ENCODE measurements at regions not wholly inside any gene's neighbourhood (a gene's known extent, or its start where the extent isn't known, plus 50 kb on each side); places are given as distances from the start of the nearest gene placed in this dataset.
A peak's percentile ranks its signal among the peaks of the same experiment; 100 is the strongest.
"Not testable (repeated sequence)": the region's sequence is repeated elsewhere in the genome, so short reads cannot be mapped to it uniquely, and the experiment has no call there.

GRCh38 chr6:153984811-153985210 is 54.2 kb upstream of the OPRM1 start:
- no peak for DNase-seq

GRCh38 chr6:153980171-153980570 is 58.9 kb upstream of the OPRM1 start:
- DNase-seq, result no peak

- not testable (repeated sequence) for DNase-seq
Measured at GRCh38 chr6:153978911-153979548, 60.0 kb upstream of the OPRM1 start.

DNA sequence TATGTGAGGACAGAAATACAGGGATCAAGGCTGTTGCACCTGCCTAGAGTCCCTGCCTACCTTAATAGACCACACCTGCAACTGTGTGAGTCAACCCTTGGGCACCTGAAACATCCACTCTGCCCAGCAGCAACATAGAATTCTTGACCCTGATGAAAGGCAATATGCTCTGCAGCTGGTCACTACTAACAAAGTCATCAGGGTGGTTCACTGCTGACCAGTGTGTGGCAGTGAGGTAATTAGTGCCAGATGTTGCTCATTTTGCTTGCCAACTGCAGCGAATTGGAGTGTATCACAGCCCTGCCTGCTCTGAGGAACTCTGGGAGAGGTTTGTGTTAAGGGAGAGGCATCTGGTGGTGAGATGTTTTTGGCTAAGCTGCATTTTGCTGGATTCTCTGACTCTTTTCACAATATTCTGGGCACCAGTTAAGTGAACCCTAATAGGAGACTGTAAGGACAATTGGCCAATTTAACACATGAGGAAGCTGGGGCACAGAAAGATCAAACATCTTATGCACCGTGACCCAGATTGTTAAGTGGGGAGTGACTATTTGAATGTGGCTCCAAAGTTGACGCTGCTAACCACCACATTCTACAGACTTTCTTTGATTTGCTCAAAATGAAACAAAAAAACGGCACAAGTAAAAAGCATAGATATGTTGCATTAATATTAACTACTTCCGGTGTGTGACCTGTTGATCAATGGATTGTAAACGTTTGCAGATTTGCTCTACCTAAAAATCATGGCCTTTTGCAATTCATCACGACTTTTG is 61.9 kb upstream of the OPRM1 start:
- DNase-seq, result no peak

GRCh38 chr6:153966001-153966400 is 73.0 kb upstream of the OPRM1 start:
- no peak for DNase-seq

DNA sequence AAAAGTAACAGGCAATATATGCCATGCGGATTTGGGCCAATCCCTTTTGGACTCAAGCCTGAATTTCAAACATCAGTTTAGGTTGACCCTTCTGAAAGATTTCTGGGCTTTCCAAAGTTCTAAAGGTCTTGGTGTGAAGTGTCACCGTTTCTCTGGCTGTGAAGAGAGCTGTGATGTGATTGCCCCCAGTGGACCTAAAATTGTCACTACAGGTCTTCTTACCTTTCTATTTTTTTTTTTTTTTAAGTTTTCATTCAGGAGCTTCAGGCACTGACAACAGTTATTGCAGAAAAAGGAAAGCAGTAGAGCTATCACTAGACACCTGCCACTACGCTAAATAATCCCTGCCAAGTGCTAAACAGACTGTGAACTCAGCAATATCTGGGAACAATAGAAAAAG is 75.7 kb upstream of the OPRM1 start:
- DNase-seq, result no peak

- DNase-seq, result no peak
Measured at GRCh38 chr6:153962555-153962954, 76.5 kb upstream of the OPRM1 start.

DNA sequence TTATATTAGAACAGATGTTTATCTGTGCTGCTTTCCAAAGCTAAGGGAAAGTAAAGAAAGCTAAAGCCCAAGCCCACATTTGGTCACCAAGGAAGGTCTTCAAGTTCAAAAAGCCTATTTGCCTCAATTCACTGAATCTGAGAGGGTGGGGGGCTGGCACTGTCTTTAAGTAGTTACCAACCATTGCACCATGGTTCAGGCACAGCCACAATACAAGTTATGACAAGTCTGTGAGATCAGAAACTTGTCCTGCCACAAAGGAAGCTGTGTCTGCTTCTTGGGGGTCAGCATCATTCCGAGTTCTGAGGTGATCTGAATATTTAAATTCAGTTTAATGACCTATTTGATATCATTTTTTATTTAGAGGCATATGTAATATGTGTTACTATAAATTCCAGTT is 78.3 kb upstream of the OPRM1 start:
- no peak for DNase-seq

DNA sequence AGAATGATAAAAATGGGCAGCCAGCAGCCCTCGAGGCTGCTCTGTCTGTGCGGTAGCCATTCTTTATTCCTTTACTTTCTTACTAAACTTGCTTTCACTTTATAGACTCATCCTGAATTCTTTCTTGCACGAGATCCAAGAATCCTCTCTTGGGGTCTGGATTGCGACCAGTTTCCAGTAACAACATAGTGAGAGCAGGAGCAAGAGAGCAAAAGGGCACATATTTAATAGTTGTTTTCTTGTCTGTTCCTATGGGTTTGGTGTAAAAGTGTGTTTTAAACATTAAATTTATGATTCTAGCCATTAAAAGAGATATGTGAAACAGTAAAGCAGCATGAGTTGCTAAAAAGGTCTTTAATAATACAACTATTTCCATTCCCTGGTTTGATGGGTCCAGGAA is 78.8 kb upstream of the OPRM1 start:
- DNase-seq, result no peak

DNA sequence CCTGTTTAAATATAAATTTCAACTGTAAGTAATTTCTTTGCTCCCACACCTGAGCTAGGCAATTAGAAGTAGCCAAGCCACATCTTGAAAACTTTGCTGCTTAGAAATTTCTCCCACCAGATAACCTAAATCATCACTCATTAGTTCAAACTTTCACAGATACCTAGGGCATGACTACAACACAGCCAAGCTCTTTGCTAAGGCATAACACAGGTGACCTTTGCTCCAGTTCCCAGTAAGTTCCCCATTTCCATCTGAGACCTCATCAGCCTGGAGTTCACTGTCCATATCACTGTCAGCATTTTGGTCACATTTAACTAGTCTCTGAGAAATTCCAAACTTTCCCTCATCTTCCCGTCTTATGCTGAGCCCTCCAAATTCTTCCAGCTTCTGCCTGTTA is 79.8 kb upstream of the OPRM1 start:
- DNase-seq, result no peak

- no peak for DNase-seq
Measured at GRCh38 chr6:153958860-153959259, 80.2 kb upstream of the OPRM1 start.

- DNase-seq, result peak; percentile 32
Measured at GRCh38 chr6:153957394-153957793, 81.6 kb upstream of the OPRM1 start.

- no peak for DNase-seq
Measured at GRCh38 chr6:153956808-153957207, 82.2 kb upstream of the OPRM1 start.

DNA sequence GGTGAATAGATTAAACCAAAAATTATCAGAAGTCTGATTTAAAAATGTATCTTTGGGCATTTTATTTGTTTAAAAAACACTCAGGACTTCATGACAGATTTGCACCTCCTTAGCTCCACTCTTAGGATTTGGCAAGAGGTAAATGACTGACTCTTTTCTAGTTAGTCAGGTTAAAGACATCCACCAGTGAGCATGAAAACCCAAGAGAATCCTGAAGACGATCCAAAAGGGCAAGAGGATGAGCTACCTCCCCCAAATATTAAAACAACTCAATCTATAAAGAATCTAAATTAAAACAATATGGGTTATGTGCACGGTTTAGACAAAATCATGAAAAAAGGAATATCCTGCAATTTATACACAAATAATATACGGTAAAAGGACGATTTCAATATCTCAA is 89.4 kb upstream of the OPRM1 start:
- no peak for DNase-seq

DNA sequence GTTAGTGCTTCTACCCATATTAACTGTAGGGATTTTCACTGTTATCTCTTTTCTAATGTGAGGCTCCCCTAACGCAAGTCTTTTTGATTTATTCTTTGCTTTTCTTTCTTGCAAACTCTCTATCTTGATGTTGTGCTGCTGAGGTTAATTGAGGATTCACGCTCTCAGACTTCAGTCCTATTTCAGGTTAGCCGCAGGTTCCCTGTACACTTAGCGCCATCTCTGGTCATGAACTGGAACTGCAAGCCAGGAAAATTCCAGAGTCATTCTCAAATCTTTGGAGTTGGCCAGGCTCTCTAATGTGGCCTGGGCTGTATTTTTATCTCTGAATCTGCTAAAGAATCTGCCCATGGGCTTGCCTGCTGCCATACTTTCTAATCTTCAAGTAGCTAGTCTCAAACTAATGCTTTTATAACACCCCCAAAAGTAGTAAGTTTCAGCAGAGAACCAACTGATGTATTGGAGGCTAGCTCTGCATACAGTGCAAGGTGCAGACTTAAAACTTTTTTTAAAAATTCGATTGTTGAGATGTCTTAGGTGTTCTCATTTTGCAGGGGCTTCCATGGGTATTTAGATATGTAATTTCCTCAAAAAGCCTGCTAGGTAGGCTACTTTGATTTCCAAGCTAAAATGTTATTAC is 91.1 kb upstream of the OPRM1 start:
- peak; percentile 26 for DNase-seq

DNA sequence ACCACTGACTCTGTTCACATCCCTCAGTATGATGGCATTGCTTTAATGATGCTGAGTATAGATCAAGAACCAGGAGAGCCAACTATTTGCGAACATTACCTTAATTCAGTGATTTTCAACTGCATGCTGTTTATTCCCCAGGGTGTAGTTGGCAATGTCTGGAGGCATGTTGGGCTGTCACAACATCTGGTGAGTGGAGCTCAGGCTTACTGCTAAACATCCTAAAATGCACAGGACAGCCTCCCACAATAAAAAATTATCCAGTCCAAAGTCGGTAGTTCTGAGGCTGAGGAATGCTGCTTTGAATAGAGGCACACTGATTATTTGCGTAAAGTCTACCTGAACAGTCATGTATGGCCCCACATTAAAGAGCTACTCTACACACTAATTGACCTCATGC is 94.8 kb upstream of the OPRM1 start:
- no peak for DNase-seq

DNA sequence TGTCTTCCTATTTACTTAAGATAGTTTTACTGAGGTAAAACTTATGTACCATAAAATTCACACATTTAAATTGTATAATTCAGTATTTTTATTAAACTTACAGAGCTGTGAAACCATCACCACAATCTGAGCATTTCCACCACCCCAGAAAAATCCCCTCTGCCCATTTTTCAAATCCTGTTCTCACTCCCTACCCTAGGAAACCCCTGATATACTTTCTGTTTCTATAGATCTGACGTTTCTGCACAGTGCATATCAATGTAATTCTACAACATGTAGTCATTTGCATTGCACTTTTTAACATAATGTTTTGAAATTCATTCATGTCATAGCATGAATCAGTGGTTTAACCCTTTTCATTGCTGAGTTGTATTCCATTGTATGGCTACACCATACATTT is 96.7 kb upstream of the OPRM1 start:
- DNase-seq, result no peak

DNA sequence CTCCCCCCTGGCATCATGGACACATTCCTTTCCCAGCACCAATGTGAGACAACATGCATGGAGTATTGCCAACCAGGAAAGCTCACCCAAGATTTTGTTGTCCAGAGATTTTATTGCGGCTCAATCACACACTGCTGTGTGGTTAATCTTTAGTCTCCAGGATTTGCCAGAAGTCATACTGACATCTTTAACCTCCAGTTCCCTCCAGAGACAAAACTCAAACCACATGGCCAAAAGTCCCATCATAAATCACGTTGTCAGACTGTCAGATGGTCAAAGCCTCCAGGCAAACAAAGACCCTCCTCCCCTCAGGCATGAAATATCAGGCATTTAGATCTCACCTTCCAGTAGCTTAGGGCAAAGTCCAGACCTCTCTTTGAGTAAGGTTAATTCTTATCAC is 97.3 kb upstream of the OPRM1 start:
- DNase-seq, result no peak

- DNase-seq, result no peak
Measured at GRCh38 chr6:153938876-153939275, 100.2 kb upstream of the OPRM1 start.

GRCh38 chr6:153931431-153931830 is 107.6 kb upstream of the OPRM1 start:
- no peak for DNase-seq

DNA sequence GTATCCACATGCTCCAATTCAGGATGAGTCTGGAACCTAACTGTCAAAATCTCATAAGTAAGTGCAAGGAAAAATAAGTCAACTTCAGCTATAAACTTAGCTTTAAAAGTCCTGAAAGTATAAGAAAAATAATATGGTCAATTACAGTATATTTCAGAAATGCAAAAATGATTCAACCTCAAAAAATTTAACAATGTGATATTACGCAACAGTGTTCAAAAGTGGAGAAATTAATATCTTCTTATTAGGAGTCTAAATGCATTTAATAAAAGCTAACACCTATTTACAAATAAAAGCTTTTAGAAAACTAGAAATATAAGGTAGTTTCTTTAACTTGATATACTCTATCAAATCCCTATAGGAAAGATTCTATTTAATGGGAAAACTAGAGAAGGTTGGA is 111.2 kb upstream of the OPRM1 start:
- DNase-seq, result no peak

DNA sequence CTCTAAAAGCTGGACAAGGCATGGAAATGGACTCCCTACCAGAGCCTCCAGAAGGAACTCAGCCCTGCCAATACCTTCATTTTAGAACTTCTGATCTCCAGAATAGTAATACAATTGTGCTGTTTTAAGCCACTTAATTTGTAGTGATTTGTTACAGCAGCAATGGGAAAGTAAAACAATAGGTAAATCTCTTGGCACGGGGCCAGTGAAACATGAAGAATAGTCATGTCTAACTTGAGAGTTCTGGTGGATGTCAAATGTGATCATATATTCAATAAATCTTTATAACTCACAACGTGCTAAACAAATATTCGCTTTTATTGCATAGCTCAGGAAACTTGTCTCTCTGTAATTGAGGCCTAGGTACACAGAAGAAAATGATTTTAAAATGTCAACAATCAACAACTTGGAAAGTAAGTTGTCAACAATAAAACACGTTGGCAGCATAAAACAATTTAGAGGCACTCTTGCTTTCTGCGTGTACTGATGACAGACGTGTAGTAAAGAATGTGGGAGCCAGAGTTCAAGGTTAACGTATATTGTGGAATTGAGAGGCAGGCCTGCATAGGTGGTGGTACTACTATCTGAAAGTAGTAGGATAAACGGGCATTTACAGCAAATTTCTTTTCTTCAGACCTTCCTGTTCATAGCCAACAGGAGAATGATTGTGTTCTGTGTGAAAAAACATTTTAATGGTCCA is 140.5 kb upstream of the OPRM1 start:
- no peak for DNase-seq

DNA sequence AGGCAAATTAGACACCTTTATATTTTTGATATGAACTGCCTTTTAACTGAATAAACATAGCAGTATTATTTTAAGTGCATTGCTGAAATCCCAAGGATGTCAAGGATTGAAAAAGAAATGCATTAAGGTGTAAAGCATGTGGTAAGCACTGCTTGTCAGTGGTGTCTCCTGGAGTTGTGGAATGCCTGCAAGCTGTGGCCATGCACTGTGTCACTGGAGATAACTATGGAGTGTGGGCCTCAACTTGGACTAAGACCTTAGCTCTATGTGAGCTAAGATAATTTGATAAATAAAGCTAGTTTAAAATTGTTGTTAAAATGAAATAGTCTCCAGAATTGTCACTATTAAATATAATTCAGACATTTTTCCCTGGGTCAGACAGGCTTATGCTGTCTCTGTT is 156.6 kb upstream of the OPRM1 start:
- no peak for DNase-seq

GRCh38 chr6:153873541-153873940 is 165.5 kb upstream of the OPRM1 start:
- DNase-seq, result no peak
